D721Med (cell line): ENCODE measurements at regions not wholly inside any gene's neighbourhood (a gene's known extent, or its start where the extent isn't known, plus 50 kb on each side); places are given as distances from the start of the nearest gene placed in this dataset.

Source experiments
- DNase-seq: peaks from one replicate; pipeline ENCODE4 v3.0.0; 2011; ENCODE audit warnings: low spot score; ENCODE audit not compliant: insufficient read length
- FAIRE-seq: peaks from 2 replicates; lab custom pipeline; 2011; peaks lifted over from hg19 to GRCh38; lab: Jason Lieb, UNC
- CTCF ChIP-seq: IDR thresholded peaks from 2 replicates; pipeline ENCODE4 v1.5.1; 2012; ENCODE audit warnings: mild to moderate bottlenecking, control low read depth; ENCODE audit not compliant: insufficient read depth; ENCODE audit errors: missing control alignments

DNA sequence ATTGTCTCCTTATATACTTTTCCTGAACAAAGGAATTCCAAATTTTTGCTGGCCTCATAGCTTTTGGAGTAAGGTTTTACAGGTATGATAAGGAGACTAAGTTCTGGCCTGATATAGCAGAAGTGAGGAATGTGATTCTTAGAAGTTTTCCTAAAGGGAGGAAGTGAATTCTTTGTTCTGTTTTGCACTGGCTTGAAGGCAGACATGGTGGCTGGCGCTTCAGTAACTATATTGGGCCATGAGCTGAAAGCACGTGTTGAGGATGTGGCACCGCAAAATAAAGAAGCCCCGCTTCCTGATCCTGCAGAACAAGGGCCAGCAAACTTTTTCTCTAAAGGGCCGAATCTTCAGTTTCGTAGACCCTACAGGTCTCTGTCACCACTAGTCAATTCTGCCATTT, 224.2 kb downstream of the SNX18 start:
- no peak for TF ChIP-seq CTCF
- FAIRE-seq: no peak
- DNase-seq: no peak

DNA sequence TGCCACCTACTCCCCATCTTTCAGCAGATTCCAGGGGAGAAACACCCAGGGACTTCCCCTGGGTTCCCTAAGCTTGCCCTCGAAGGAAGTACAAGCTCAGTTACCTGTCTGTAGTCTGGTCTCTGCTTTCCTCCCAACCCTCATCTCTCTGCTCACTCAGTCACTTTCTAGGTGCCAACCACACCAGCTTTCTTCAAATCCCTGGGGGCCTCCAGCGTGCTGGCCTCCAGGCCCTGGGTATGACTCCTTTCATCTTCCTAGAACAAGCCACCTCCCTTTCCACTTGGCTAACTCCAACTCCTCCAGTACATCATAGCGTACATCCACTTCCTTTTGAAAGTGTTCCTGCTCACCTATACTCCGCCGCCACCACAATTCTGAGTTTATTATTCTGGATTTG, 222.6 kb downstream of the SNX18 start:
- TF ChIP-seq CTCF: no peak
- DNase-seq: no peak
- FAIRE-seq: no peak

- FAIRE-seq (no peak), DNase-seq (no peak)
- TF ChIP-seq CTCF: no peak
These were observed 221.8 kb downstream of the SNX18 start for GRCh38 chr5:54739371-54739770.

GRCh38 chr5:54738973-54739367, 221.4 kb downstream of the SNX18 start:
- DNase-seq: no peak
- FAIRE-seq: no peak
- no peak for TF ChIP-seq CTCF

- TF ChIP-seq CTCF: no peak
- no peak for FAIRE-seq
- no peak for DNase-seq
These were observed 220.8 kb downstream of the SNX18 start for GRCh38 chr5:54738118-54738972.

GRCh38 chr5:54736003-54736797, 218.6 kb downstream of the SNX18 start:
- DNase-seq: no peak
- FAIRE-seq: no peak
- no peak for TF ChIP-seq CTCF
